ENCODE measurements at regions not wholly inside any gene's neighbourhood (a gene's known extent, or its start where the extent isn't known, plus 50 kb on each side); places are given as distances from the start of the nearest gene placed in this dataset.

GRCh38 chr4:20137176-20137575 lies 114.5 kb upstream of the SLIT2 start:
- no peak overlapping the region for H3K27ac ChIP-seq
- no peaks in the 10 kb centered on the region for H3K36me3 ChIP-seq
- H3K27me3 ChIP-seq: no peaks in the 10 kb centered on the region
- intact Hi-C loops (cut with DNase I): no loop called here
- no peak for DNase-seq (ENCODE audit: low spot score in 2 of 2)
- H3K4me3 ChIP-seq: no peak overlapping the region
- peaks cover 0 to 9% of the 10 kb centered on the region in 2 donors for H3K9me3 ChIP-seq
- no peak for TF ChIP-seq CTCF (IDR thresholded peaks at IDR 0.05)
- H3K4me1 ChIP-seq: no peaks in the 10 kb centered on the region

GRCh38 chr4:20127626-20128025 lies 124.1 kb upstream of the SLIT2 start:
- DNase-seq (ENCODE audit: low spot score in 2 of 2): no peak
- intact Hi-C loops (cut with DNase I): no loop called here
- H3K27ac ChIP-seq: no peak overlapping the region
- TF ChIP-seq CTCF (IDR thresholded peaks at IDR 0.05): no peak
- no peaks in the 10 kb centered on the region for H3K4me1 ChIP-seq
- no peaks in the 10 kb centered on the region for H3K27me3 ChIP-seq
- no peak overlapping the region for H3K4me3 ChIP-seq
- H3K9me3 ChIP-seq: no peaks in the 10 kb centered on the region
- H3K36me3 ChIP-seq: no peaks in the 10 kb centered on the region

GRCh38 chr4:20126906-20127305 lies 124.8 kb upstream of the SLIT2 start:
- no peaks in the 10 kb centered on the region for H3K27me3 ChIP-seq
- H3K9me3 ChIP-seq: no peaks in the 10 kb centered on the region
- no peaks in the 10 kb centered on the region for H3K4me1 ChIP-seq
- no peaks in the 10 kb centered on the region for H3K36me3 ChIP-seq
- no peak overlapping the region for H3K27ac ChIP-seq
- intact Hi-C loops (cut with DNase I): no loop called here
- no peak overlapping the region for H3K4me3 ChIP-seq
- no peak for TF ChIP-seq CTCF (IDR thresholded peaks at IDR 0.05)
- no peak for DNase-seq (ENCODE audit: low spot score in 2 of 2)

GRCh38 chr4:20124317-20125026 lies 127.2 kb upstream of the SLIT2 start:
- Histone ChIP-seq H3K27me3 (no peaks in the 10 kb centered on the region), H3K4me3 (no peak overlapping the region)
- intact Hi-C loops (cut with DNase I): no loop called here

GRCh38 chr4:20122198-20122988 lies 129.3 kb upstream of the SLIT2 start:
- intact Hi-C loops (cut with DNase I): no loop called here
- Histone ChIP-seq H3K4me3 (no peak overlapping the region), H3K36me3 (no peaks in the 10 kb centered on the region), H3K27me3 (no peaks in the 10 kb centered on the region), H3K9me3 (no peaks in the 10 kb centered on the region), H3K4me1 (no peaks in the 10 kb centered on the region), H3K27ac (no peak overlapping the region)
- TF ChIP-seq CTCF (IDR thresholded peaks at IDR 0.05): no peak
- DNase-seq (ENCODE audit: low spot score in 2 of 2): no peak

More at GRCh38 chr4:20124317-20125026, 127.2 kb upstream of the SLIT2 start:
- TF ChIP-seq CTCF (IDR thresholded peaks at IDR 0.05): no peak
- DNase-seq (ENCODE audit: low spot score in 2 of 2): no peak
- no peaks in the 10 kb centered on the region for H3K9me3 ChIP-seq
- H3K27ac ChIP-seq: no peak overlapping the region
- no peaks in the 10 kb centered on the region for H3K36me3 ChIP-seq
- H3K4me1 ChIP-seq: no peaks in the 10 kb centered on the region

All from ascending aorta (tissue), 2 donors.